H1 (cell line): ENCODE measurements at regions not wholly inside any gene's neighbourhood (a gene's known extent, or its start where the extent isn't known, plus 50 kb on each side); places are given as distances from the start of the nearest gene placed in this dataset.

Experiments used
- JUN ChIP-seq: IDR thresholded peaks from 2 replicates; pipeline ENCODE4 v1.6.1; 2011; ENCODE audit warnings: low read depth, mild to moderate bottlenecking, improper control_type of control experiment, low read length
- TF ChIP-seq, protein P1 (sequence below): IDR thresholded peaks from 2 replicates; pipeline ENCODE4 v1.6.1; 2012; ENCODE audit warnings: inconsistent platforms
- TF ChIP-seq, protein P2 (sequence below), 3 experiments: IDR thresholded peaks; 1 replicate in 2 of 3; 2 replicates in 1 of 3; pipeline versions ENCODE4 v1.5.1 to v1.6.1; 2011; ENCODE audit warnings: low read length in 3 of 3, mild to moderate bottlenecking in 3 of 3, inconsistent platforms in 2 of 3, low read depth in 1 of 3, moderate library complexity in 1 of 3; ENCODE audit not compliant: insufficient read depth in 1 of 3; ENCODE audit errors: control extremely low read depth in 1 of 3

GRCh38 chr4:130393231-130393630, 1297.3 kb downstream of the C4orf33 start:
- TF ChIP-seq JUN, result no peak
- TF ChIP-seq, protein P1, sequence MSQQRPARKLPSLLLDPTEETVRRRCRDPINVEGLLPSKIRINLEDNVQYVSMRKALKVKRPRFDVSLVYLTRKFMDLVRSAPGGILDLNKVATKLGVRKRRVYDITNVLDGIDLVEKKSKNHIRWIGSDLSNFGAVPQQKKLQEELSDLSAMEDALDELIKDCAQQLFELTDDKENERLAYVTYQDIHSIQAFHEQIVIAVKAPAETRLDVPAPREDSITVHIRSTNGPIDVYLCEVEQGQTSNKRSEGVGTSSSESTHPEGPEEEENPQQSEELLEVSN, result no peak
- TF ChIP-seq, protein P2, sequence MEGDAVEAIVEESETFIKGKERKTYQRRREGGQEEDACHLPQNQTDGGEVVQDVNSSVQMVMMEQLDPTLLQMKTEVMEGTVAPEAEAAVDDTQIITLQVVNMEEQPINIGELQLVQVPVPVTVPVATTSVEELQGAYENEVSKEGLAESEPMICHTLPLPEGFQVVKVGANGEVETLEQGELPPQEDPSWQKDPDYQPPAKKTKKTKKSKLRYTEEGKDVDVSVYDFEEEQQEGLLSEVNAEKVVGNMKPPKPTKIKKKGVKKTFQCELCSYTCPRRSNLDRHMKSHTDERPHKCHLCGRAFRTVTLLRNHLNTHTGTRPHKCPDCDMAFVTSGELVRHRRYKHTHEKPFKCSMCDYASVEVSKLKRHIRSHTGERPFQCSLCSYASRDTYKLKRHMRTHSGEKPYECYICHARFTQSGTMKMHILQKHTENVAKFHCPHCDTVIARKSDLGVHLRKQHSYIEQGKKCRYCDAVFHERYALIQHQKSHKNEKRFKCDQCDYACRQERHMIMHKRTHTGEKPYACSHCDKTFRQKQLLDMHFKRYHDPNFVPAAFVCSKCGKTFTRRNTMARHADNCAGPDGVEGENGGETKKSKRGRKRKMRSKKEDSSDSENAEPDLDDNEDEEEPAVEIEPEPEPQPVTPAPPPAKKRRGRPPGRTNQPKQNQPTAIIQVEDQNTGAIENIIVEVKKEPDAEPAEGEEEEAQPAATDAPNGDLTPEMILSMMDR (IDR thresholded peaks at IDR 0.05; ENCODE audit: control extremely low read depth in 1 of 3, insufficient read depth in 1 of 3, low read depth in 1 of 3, low read length in 3 of 3), result no peak
